GM19240 (cell line): ENCODE measurements at regions not wholly inside any gene's neighbourhood (a gene's known extent, or its start where the extent isn't known, plus 50 kb on each side); places are given as distances from the start of the nearest gene placed in this dataset.
"Not testable (repeated sequence)": the region's sequence is repeated elsewhere in the genome, so short reads cannot be mapped to it uniquely, and the experiment has no call there.

Experiments used
- DNase-seq: peaks from one replicate; pipeline ENCODE4 v3.0.0; 2011; ENCODE audit warnings: low spot score; ENCODE audit not compliant: insufficient read length

DNA sequence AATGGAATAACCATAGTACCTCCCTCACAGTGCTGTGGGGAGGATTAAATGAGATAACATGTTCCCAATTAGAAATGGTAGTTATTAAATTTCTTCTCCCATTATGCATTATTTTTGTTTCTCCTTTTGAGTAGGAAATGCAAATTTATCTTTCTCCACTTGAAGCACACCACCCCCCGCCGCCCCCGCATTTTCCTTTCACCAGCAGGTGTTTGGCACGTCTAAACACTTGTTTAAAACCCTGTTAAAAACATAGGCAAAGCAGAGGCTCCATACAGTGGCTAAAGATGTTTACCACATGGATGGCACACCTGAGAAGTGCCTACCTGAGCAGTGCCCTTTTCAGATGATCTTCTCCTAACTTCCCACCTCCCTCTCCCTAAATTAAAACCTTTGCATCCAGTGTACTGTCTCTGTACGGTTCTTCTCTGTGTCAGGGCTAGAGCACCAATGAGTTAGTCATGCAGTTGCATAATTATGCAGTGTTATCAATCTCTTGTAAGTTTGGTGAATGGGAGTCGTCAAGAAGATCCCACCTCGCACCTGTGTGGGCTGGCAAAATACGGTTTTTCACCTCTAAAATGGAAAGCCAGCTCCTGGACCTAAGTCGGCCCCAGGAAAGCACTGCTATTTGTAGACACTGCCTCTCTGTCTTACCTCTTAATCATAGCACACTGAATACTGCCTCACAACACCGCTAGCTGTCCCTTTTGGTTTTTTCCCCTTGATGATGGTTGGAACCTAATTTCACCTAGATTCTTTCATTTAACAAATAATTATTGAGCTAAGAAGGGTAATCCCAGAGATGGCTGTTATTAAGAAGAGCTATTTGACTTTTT is 122.0 kb downstream of the CT47B1 start:
- no peak for DNase-seq

DNA sequence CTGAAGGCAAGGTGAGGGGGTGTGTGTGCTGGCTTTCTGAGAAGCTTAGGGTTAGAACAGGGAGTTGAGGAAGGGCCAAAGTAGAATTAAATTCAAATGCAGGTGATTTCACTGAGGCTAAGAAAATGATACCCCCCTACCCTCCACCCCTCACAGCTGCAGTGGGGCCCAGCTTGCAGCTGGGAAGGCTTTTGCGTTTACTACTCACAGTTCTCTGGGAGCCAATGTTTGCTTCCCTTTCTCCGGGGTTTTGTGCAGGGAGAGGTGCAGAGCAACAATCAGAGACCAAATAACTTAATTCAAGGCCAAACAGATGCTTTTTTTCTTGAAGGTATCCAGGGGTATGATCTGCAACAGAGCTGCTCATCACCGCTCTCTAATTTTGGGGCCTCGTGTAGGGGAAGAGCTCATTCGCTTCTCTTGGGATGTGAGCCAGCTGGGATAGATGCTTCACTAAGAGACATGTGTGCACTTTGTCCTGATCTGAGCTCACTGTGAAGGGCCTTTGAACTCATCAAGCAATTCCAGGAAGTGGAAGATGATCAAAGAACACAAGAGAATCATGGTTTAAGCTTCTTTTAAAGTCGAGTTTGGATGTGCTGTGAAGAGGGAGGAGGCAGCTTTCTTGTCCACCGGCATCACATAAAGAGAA is 122.7 kb upstream of the C1GALT1C1 start:
- no peak for DNase-seq

- no peak for DNase-seq
These were observed 121.8 kb upstream of the C1GALT1C1 start for GRCh38 chrX:120751683-120752082.

- DNase-seq: no peak
These were observed 120.5 kb upstream of the C1GALT1C1 start for GRCh38 chrX:120750381-120750780.

- DNase-seq: no peak
These were observed 119.4 kb upstream of the C1GALT1C1 start for GRCh38 chrX:120749141-120749846.

DNA sequence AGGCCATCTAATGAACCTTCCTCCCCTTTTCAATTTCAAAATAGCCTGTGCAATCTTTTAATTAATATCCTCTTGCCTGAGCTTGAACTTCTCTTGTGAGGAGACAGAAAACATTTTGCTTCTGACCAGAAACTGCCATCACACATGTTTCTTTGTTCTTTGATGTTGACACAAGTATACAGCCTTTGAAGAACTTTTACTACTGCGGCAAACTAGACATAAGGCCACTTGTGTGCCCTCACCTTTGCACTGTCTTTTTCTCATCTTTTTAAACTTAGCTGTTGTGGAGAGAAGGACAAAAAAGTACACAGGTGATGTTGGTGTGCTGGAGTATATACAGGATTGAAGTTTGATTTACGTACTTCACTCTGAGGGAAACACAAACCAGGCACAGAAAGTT is 116.3 kb upstream of the C1GALT1C1 start:
- no peak for DNase-seq

GRCh38 chrX:120742946-120743665 is 113.3 kb upstream of the C1GALT1C1 start:
- DNase-seq: no peak

GRCh38 chrX:120741452-120741851 is 111.6 kb upstream of the C1GALT1C1 start:
- DNase-seq: no peak

GRCh38 chrX:120740072-120740471 is 110.2 kb upstream of the C1GALT1C1 start:
- DNase-seq: no peak

DNA sequence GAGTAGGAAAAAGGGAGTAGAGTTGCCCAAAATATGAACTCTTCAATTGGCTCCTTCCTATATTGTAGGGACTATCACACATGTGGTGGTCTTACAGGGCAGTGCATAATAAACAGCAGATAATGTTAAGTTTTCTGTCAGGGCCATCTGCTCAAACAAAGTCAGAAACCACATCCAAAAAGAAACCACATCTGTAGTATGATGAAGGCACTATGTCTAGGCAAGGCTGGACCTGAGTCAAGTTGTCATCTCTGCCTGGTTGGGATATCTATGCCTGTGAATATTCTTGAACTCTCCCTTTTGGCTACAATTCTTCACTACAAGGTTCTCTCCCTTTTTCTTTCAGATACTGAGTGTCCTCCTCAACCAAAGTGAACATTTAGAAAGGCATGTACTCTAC is 109.4 kb upstream of the C1GALT1C1 start:
- DNase-seq: no peak

DNA sequence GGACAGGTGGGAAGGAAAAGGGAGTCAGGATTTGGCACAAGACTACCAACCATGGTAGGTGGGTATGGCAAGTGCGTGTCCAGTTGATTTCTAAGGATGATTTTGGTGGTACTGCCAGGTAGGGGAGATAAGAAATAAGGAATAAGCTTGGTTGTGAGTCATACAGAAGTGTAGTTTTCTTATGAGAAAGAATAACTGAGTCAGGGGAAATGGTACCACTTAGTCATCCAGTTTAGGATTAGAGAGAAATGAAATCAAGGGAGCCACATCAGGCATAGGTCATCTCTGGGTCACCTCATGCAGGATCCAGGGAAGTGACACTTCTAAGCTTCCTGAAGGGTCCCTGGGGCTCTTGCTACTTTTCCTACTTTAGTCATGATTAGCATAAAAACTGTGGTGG is 107.1 kb upstream of the C1GALT1C1 start:
- DNase-seq: no peak

DNA sequence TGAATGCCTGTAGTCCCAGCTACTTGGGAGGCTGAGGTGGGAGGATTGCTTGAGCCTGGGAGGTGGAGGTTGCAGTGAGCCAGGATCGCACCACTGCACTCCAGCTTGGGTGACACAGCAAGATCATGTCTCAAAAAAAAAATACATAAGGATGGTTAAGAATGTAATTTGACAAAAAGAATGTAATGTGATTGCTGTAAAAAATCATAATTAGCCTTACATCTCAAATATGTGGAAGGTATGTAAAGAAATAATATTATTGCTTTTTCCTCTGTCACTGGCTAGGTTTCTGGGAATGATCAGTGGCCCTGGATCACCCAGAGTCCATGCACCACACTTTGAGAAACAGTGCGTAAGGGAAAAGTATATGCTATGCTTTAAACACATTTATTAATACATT is 106.1 kb upstream of the C1GALT1C1 start:
- DNase-seq: no peak

GRCh38 chrX:120732879-120733278 is 103.0 kb upstream of the C1GALT1C1 start:
- DNase-seq: no peak

GRCh38 chrX:120732461-120732860 is 102.6 kb upstream of the C1GALT1C1 start:
- DNase-seq: no peak

DNA sequence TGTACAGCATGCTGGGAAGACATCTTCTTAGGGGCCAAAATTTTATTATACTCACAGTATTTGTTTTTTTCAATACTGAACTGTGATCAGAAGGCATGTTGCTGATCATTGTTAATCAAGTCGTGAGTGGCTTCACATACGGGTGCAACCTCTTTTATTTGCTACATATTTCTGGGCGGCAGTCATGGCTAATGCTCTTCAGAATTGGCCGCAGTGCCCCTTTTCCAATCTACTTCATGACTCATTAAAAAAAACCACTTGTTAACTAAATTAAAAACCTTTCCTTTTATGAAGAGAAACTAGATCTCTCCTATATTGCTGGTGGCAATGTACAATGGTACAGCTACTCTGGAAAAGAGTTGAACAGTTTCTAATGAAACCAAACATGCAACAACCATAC is 101.5 kb upstream of the C1GALT1C1 start:
- no peak for DNase-seq

DNA sequence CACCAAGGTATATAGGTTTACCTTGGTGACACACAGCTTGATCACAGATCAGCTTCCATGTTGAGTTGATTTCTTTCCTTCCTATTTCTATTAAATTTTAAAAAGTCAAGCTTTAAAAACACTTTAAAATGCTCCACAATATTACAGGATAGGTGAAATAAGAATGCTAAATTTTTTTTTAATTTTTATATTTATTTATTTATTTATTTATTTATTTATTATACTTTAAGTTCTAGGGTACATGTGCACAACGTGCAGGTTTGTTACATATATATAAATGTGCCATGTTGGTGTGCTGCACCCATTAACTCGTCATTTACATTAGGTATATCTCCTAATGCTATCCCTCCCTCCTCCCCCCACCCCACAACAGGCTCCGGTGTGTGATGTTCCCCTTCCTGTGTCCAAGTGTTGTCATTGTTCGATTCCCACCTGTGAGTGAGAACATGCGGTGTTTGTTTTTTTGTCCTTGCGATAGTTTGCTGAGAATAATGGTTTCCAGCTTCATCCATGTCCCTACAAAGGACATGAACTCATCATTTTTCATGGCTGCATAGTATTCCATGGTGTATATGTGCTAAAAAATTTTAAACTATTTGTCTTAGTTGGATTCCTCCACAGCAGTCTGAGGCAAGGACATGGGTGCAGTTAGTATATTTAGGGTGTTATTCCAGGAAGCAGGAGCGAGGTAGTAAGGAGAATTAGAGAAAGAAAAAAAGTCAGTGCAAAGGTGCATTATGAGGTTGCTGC is 99.8 kb upstream of the C1GALT1C1 start:
- DNase-seq: not testable (repeated sequence)

GRCh38 chrX:120727911-120728310 is 98.1 kb upstream of the C1GALT1C1 start:
- no peak for DNase-seq

GRCh38 chrX:120727452-120727851 is 97.6 kb upstream of the C1GALT1C1 start:
- DNase-seq: no peak

DNA sequence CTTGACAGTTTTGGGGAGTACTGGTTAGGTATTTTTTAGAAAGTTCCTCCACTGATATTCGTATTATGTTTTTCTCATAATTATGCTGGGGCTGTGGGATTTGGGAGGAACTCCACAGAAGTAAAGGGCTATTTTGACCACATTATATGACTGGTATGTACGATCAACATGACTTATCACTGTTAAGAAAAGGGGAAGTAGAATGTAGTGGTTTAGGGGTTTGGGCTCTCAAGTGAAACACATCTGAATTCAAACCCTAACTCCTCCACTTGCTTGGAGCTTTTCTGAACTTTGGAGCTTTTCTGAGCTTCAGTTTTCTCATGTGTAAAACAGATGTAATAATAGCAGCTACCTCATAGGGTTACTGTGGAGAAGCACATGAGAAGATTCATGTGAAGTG is 96.4 kb upstream of the C1GALT1C1 start:
- peak; percentile 18 for DNase-seq

GRCh38 chrX:120725874-120726273 is 96.0 kb upstream of the C1GALT1C1 start:
- no peak for DNase-seq

- no peak for DNase-seq
These were observed 89.8 kb upstream of the C1GALT1C1 start for GRCh38 chrX:120719622-120720021.
